Kidney (tissue), 13 donors: ENCODE measurements at regions not wholly inside any gene's neighbourhood (a gene's known extent, or its start where the extent isn't known, plus 50 kb on each side); places are given as distances from the start of the nearest gene placed in this dataset.

Source experiments
- DNase-seq, 5 donors: peaks; one replicate each; pipeline ENCODE4 v3.0.0-alpha.2; 2013 to 2020
- FAIRE-seq: peaks from 2 replicates; lab custom pipeline; 2012; peaks lifted over from hg19 to GRCh38; lab: Jason Lieb, UNC
- H3K27ac ChIP-seq, 2 donors: one replicate each; pipeline ENCODE4 v1.7.0; 2013; ENCODE audit warnings: low read depth in 2 of 2, low read length in 2 of 2, inconsistent platforms in 1 of 2
- H3K27me3 ChIP-seq: one replicate; pipeline ENCODE4 v1.7.1; 2013; ENCODE audit warnings: low read length, inconsistent platforms; ENCODE audit not compliant: control insufficient read depth, insufficient read depth
- H3K36me3 ChIP-seq, 3 donors: one replicate each; pipeline versions ENCODE4 v1.7.0 to v1.7.1; 2013; ENCODE audit warnings: low read length in 3 of 3, control low read depth in 1 of 3, inconsistent platforms in 1 of 3; ENCODE audit not compliant: insufficient read depth in 3 of 3, control insufficient read depth in 2 of 3
- H3K4me1 ChIP-seq, 3 donors: one replicate each; pipeline versions ENCODE4 v1.7.0 to v1.7.1; 2013; ENCODE audit warnings: low read length in 3 of 3, inconsistent platforms in 1 of 3, low read depth in 1 of 3; ENCODE audit not compliant: control insufficient read depth in 2 of 3, insufficient read depth in 2 of 3
- H3K4me3 ChIP-seq, 3 donors: one replicate each; pipeline versions ENCODE4 v1.7.0 to v1.8.1; 2013; ENCODE audit warnings: low read length in 3 of 3, control low read depth in 1 of 3, inconsistent platforms in 1 of 3
- H3K9ac ChIP-seq, 3 donors: one replicate each; pipeline versions ENCODE4 v1.7.0 to v1.7.1; 2013; ENCODE audit warnings: low read length in 3 of 3, control low read depth in 1 of 3, inconsistent platforms in 1 of 3
- H3K9me3 ChIP-seq, 3 donors: one replicate each; pipeline versions ENCODE4 v1.7.0 to v1.7.1; 2013; ENCODE audit warnings: low read length in 3 of 3, control low read depth in 1 of 3, inconsistent platforms in 1 of 3; ENCODE audit not compliant: control insufficient read depth in 2 of 3, insufficient read depth in 1 of 3
- intact Hi-C: fragments of 100-400 bp; cut with DNase I; formaldehyde crosslinking; loops from one replicate; pipeline ENCODE4 v1.11.1; 2022
- TF ChIP-seq, protein P1 (sequence below): IDR thresholded peaks from 3 replicates; pipeline ENCODE4 v1.5.1; 2012; ENCODE audit warnings: mild to moderate bottlenecking, moderate library complexity, borderline replicate concordance; ENCODE audit not compliant: insufficient read depth; ENCODE audit errors: extremely low read depth
- donor health status: control.
- donor health status: control.
- donor health status: control.
- donor health status: control.
- donor health status: control.
- donor health status: DM: yes; HTN: yes; CAD: no.
- donor health status: Normal renal cell carcinoma (clear cell type).

GRCh38 chr2:236960531-236960930 is 125.2 kb upstream of the COPS8 start:
- TF ChIP-seq, protein P1, sequence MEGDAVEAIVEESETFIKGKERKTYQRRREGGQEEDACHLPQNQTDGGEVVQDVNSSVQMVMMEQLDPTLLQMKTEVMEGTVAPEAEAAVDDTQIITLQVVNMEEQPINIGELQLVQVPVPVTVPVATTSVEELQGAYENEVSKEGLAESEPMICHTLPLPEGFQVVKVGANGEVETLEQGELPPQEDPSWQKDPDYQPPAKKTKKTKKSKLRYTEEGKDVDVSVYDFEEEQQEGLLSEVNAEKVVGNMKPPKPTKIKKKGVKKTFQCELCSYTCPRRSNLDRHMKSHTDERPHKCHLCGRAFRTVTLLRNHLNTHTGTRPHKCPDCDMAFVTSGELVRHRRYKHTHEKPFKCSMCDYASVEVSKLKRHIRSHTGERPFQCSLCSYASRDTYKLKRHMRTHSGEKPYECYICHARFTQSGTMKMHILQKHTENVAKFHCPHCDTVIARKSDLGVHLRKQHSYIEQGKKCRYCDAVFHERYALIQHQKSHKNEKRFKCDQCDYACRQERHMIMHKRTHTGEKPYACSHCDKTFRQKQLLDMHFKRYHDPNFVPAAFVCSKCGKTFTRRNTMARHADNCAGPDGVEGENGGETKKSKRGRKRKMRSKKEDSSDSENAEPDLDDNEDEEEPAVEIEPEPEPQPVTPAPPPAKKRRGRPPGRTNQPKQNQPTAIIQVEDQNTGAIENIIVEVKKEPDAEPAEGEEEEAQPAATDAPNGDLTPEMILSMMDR: no peak
- H3K27me3 ChIP-seq: no peaks in the 10 kb centered on the region
- no peak for FAIRE-seq
- no peak overlapping the region for H3K9ac ChIP-seq
- no peak overlapping the region for H3K27ac ChIP-seq
- no peaks in the 10 kb centered on the region for H3K9me3 ChIP-seq
- H3K4me3 ChIP-seq: no peak overlapping the region
- no peaks in the 10 kb centered on the region for H3K4me1 ChIP-seq
- intact Hi-C loops: no loop called here
- DNase-seq: no peak
- H3K36me3 ChIP-seq: no peaks in the 10 kb centered on the region

GRCh38 chr2:236962816-236963215 is 122.9 kb upstream of the COPS8 start:
- H3K9me3 ChIP-seq: no peaks in the 10 kb centered on the region
- no peak overlapping the region for H3K27ac ChIP-seq
- H3K4me1 ChIP-seq: peaks cover 0 to 4% (median 0%) of the 10 kb centered on the region in 3 donors
- H3K27me3 ChIP-seq: no peaks in the 10 kb centered on the region
- H3K4me3 ChIP-seq: no peak overlapping the region
- no peaks in the 10 kb centered on the region for H3K36me3 ChIP-seq
- FAIRE-seq (no peak), DNase-seq (no peak)
- no peak overlapping the region for H3K9ac ChIP-seq
- intact Hi-C loops: no loop called here
- TF ChIP-seq, protein P1: no peak

GRCh38 chr2:236963631-236964182 is 122.0 kb upstream of the COPS8 start:
- TF ChIP-seq, protein P1: no peak
- no peak overlapping the region for H3K27ac ChIP-seq
- H3K36me3 ChIP-seq: no peaks in the 10 kb centered on the region
- no peaks in the 10 kb centered on the region for H3K27me3 ChIP-seq
- no peak overlapping the region for H3K9ac ChIP-seq
- H3K9me3 ChIP-seq: no peaks in the 10 kb centered on the region
- DNase-seq: peak in 1 of 5 donors; percentile 3
- intact Hi-C loops: no loop called here
- FAIRE-seq: no peak
- peaks cover 0 to 8% (median 2%) of the 10 kb centered on the region in 3 donors for H3K4me1 ChIP-seq
- no peak overlapping the region for H3K4me3 ChIP-seq

GRCh38 chr2:236964291-236964690 is 121.4 kb upstream of the COPS8 start:
- Histone ChIP-seq H3K9me3 (no peaks in the 10 kb centered on the region), H3K27me3 (no peaks in the 10 kb centered on the region), H3K27ac (no peak overlapping the region), H3K4me3 (no peak overlapping the region), H3K36me3 (no peaks in the 10 kb centered on the region), H3K4me1 (peaks cover 0 to 8% (median 5%) of the 10 kb centered on the region in 3 donors), H3K9ac (no peak overlapping the region)
- DNase-seq (no peak), FAIRE-seq (no peak)
- TF ChIP-seq, protein P1: no peak
- intact Hi-C loops: no loop called here
